ENCODE measurements at regions not wholly inside any gene's neighbourhood (a gene's known extent, or its start where the extent isn't known, plus 50 kb on each side); places are given as distances from the start of the nearest gene placed in this dataset.
A peak's percentile ranks its signal among the peaks of the same experiment; 100 is the strongest.
"Not testable (repeated sequence)": the region's sequence is repeated elsewhere in the genome, so short reads cannot be mapped to it uniquely, and the experiment has no call there.

GRCh38 chr3:162597226-162597625 lies 1100.6 kb downstream of the OTOL1 start:
- Histone ChIP-seq H3K4me3 (replicated peaks in 1 of 4; ENCODE audit: control extremely low read depth in 1 of 4, insufficient read depth in 1 of 4, low read depth in 3 of 4, low read length in 4 of 4) (no peak overlapping the region), H3K79me2 (ENCODE audit: control insufficient read depth, insufficient read depth, low read length) (no peaks in the 10 kb centered on the region), H3K27ac (ENCODE audit: insufficient read depth, low read length) (no peak overlapping the region), H3K9me3 (ENCODE audit: control insufficient read depth, insufficient read depth, low read depth, low read length) (no peaks in the 10 kb centered on the region), H3K27me3 (ENCODE audit: control insufficient read depth, insufficient read depth, low read length) (no peaks in the 10 kb centered on the region), H4K20me1 (ENCODE audit: control insufficient read depth, extremely low read depth, insufficient read depth, low read length) (no peaks in the 10 kb centered on the region), H3K9ac (ENCODE audit: insufficient read depth, low read length) (no peak overlapping the region), H2AFZ (ENCODE audit: low read length) (no peak overlapping the region), H3K36me3 (ENCODE audit: control insufficient read depth, insufficient read depth, low read length) (no peaks in the 10 kb centered on the region), H3K4me2 (ENCODE audit: extremely low read depth, insufficient read depth, low read length) (no peak overlapping the region), H3K4me1 (ENCODE audit: control insufficient read depth, extremely low read depth, insufficient read depth, low read length) (no peaks in the 10 kb centered on the region)
- no peak for TF ChIP-seq CTCF (conservative IDR thresholded peaks at IDR 0.05 in 1 of 2, IDR thresholded peaks at IDR 0.05 in 1 of 2; ENCODE audit: low read depth in 1 of 2, low read length in 2 of 2)
- no peak for TF ChIP-seq EZH2 (IDR thresholded peaks at IDR 0.05; ENCODE audit: low read length, missing control alignments)
- DNase-seq (ENCODE audit: low read depth in 2 of 2): no peak

GRCh38 chr3:162598500-162598899 lies 1101.9 kb downstream of the OTOL1 start:
- H3K4me1 ChIP-seq (ENCODE audit: control insufficient read depth, extremely low read depth, insufficient read depth, low read length); H2AFZ ChIP-seq (ENCODE audit: low read length); H3K9me3 ChIP-seq (ENCODE audit: control insufficient read depth, insufficient read depth, low read depth, low read length); H3K4me2 ChIP-seq (ENCODE audit: extremely low read depth, insufficient read depth, low read length); H3K9ac ChIP-seq (ENCODE audit: insufficient read depth, low read length); H3K36me3 ChIP-seq (ENCODE audit: control insufficient read depth, insufficient read depth, low read length); H3K27me3 ChIP-seq (ENCODE audit: control insufficient read depth, insufficient read depth, low read length); H4K20me1 ChIP-seq (ENCODE audit: control insufficient read depth, extremely low read depth, insufficient read depth, low read length); H3K27ac ChIP-seq (ENCODE audit: insufficient read depth, low read length); H3K79me2 ChIP-seq (ENCODE audit: control insufficient read depth, insufficient read depth, low read length); H3K4me3 ChIP-seq (replicated peaks in 1 of 4; ENCODE audit: control extremely low read depth in 1 of 4, insufficient read depth in 1 of 4, low read depth in 3 of 4, low read length in 4 of 4): not testable (repeated sequence)
- DNase-seq (ENCODE audit: low read depth in 2 of 2): peak in 1 of 2 donors; percentile 20

- not testable (repeated sequence) for H3K4me3 ChIP-seq (replicated peaks in 1 of 4; ENCODE audit: control extremely low read depth in 1 of 4, insufficient read depth in 1 of 4, low read depth in 3 of 4, low read length in 4 of 4); H4K20me1 ChIP-seq (ENCODE audit: control insufficient read depth, extremely low read depth, insufficient read depth, low read length); H2AFZ ChIP-seq (ENCODE audit: low read length); H3K4me1 ChIP-seq (ENCODE audit: control insufficient read depth, extremely low read depth, insufficient read depth, low read length); H3K36me3 ChIP-seq (ENCODE audit: control insufficient read depth, insufficient read depth, low read length); H3K9ac ChIP-seq (ENCODE audit: insufficient read depth, low read length); H3K79me2 ChIP-seq (ENCODE audit: control insufficient read depth, insufficient read depth, low read length); H3K27me3 ChIP-seq (ENCODE audit: control insufficient read depth, insufficient read depth, low read length); H3K27ac ChIP-seq (ENCODE audit: insufficient read depth, low read length); H3K4me2 ChIP-seq (ENCODE audit: extremely low read depth, insufficient read depth, low read length); DNase-seq (ENCODE audit: low read depth in 2 of 2); H3K9me3 ChIP-seq (ENCODE audit: control insufficient read depth, insufficient read depth, low read depth, low read length)
Observed at GRCh38 chr3:162599742-162600141, 1103.1 kb downstream of the OTOL1 start.

GRCh38 chr3:162601101-162601670 lies 1104.6 kb downstream of the OTOL1 start:
- Histone ChIP-seq H3K27me3 (ENCODE audit: control insufficient read depth, insufficient read depth, low read length) (no peaks in the 10 kb centered on the region), H3K4me3 (replicated peaks in 1 of 4; ENCODE audit: control extremely low read depth in 1 of 4, insufficient read depth in 1 of 4, low read depth in 3 of 4, low read length in 4 of 4) (no peak overlapping the region), H2AFZ (ENCODE audit: low read length) (no peak overlapping the region), H3K9ac (ENCODE audit: insufficient read depth, low read length) (no peak overlapping the region), H3K36me3 (ENCODE audit: control insufficient read depth, insufficient read depth, low read length) (no peaks in the 10 kb centered on the region), H4K20me1 (ENCODE audit: control insufficient read depth, extremely low read depth, insufficient read depth, low read length) (no peaks in the 10 kb centered on the region), H3K4me2 (ENCODE audit: extremely low read depth, insufficient read depth, low read length) (no peak overlapping the region), H3K4me1 (ENCODE audit: control insufficient read depth, extremely low read depth, insufficient read depth, low read length) (no peaks in the 10 kb centered on the region), H3K27ac (ENCODE audit: insufficient read depth, low read length) (no peak overlapping the region), H3K79me2 (ENCODE audit: control insufficient read depth, insufficient read depth, low read length) (no peaks in the 10 kb centered on the region), H3K9me3 (ENCODE audit: control insufficient read depth, insufficient read depth, low read depth, low read length) (no peaks in the 10 kb centered on the region)
- TF ChIP-seq EZH2 (IDR thresholded peaks at IDR 0.05; ENCODE audit: low read length, missing control alignments) (no peak), CTCF (conservative IDR thresholded peaks at IDR 0.05 in 1 of 2, IDR thresholded peaks at IDR 0.05 in 1 of 2; ENCODE audit: low read depth in 1 of 2, low read length in 2 of 2) (no peak)
- DNase-seq (ENCODE audit: low read depth in 2 of 2): no peak
